ENCODE measurements at regions not wholly inside any gene's neighbourhood (a gene's known extent, or its start where the extent isn't known, plus 50 kb on each side); places are given as distances from the start of the nearest gene placed in this dataset.

- Histone ChIP-seq H3K4me3 (ENCODE audit: low read depth in 1 of 2, low read length in 2 of 2) (no peak overlapping the region), H2AFZ (ENCODE audit: low read depth, low read length) (no peak overlapping the region), H4K20me1 (ENCODE audit: insufficient read depth, low read length) (no peaks in the 10 kb centered on the region), H3K36me3 (ENCODE audit: insufficient read depth, low read length) (no peaks in the 10 kb centered on the region), H3K4me2 (ENCODE audit: insufficient read depth, low read length) (no peak overlapping the region), H3K27ac (ENCODE audit: low read length) (no peak overlapping the region), H3K4me1 (ENCODE audit: insufficient read depth, low read length) (no peaks in the 10 kb centered on the region), H3K27me3 (ENCODE audit: insufficient read depth, low read length, poor library complexity) (no peaks in the 10 kb centered on the region), H3K9ac (ENCODE audit: low read depth, low read length) (no peak overlapping the region), H3K9me3 (ENCODE audit: insufficient read depth, low read length, severe bottlenecking) (no peaks in the 10 kb centered on the region), H3K79me2 (ENCODE audit: insufficient read depth, low read length) (no peaks in the 10 kb centered on the region)
- ATAC-seq (ENCODE audit: insufficient read depth, low read depth): no peak
- no peak for TF ChIP-seq EZH2 (IDR thresholded peaks at IDR 0.05; ENCODE audit: borderline replicate concordance, low read depth, low read length, severe bottlenecking)
- TF ChIP-seq, protein P1, sequence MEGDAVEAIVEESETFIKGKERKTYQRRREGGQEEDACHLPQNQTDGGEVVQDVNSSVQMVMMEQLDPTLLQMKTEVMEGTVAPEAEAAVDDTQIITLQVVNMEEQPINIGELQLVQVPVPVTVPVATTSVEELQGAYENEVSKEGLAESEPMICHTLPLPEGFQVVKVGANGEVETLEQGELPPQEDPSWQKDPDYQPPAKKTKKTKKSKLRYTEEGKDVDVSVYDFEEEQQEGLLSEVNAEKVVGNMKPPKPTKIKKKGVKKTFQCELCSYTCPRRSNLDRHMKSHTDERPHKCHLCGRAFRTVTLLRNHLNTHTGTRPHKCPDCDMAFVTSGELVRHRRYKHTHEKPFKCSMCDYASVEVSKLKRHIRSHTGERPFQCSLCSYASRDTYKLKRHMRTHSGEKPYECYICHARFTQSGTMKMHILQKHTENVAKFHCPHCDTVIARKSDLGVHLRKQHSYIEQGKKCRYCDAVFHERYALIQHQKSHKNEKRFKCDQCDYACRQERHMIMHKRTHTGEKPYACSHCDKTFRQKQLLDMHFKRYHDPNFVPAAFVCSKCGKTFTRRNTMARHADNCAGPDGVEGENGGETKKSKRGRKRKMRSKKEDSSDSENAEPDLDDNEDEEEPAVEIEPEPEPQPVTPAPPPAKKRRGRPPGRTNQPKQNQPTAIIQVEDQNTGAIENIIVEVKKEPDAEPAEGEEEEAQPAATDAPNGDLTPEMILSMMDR (IDR thresholded peaks at IDR 0.05; ENCODE audit: borderline replicate concordance, extremely low read depth, low read length, poor library complexity, severe bottlenecking): no peak
- no peak for DNase-seq
These were observed 78.2 kb upstream of the SEC61G start for GRCh38 chr7:54837168-54837567.

DNA sequence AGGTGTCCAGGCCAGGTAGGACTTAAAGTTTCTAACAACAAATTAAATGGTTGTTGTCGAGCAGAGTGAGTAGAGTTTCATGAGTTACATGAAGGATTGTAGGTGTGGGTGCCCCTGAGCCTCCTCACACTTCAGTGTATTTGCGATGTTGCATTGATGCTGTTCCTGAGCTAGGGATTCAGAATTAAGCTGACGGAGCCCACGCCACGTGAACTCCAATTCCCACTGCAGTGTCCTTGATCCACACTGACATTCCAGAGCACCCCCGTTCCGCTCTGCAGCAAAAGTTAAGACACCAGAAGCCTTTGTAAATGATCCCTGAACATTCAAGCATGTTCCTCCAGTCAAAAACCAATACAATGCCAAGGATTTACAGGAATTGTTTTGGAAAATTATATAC, 78.8 kb upstream of the SEC61G start:
- Histone ChIP-seq H3K27ac (ENCODE audit: low read length) (no peak overlapping the region), H3K4me2 (ENCODE audit: insufficient read depth, low read length) (no peak overlapping the region), H3K27me3 (ENCODE audit: insufficient read depth, low read length, poor library complexity) (no peaks in the 10 kb centered on the region)

DNA sequence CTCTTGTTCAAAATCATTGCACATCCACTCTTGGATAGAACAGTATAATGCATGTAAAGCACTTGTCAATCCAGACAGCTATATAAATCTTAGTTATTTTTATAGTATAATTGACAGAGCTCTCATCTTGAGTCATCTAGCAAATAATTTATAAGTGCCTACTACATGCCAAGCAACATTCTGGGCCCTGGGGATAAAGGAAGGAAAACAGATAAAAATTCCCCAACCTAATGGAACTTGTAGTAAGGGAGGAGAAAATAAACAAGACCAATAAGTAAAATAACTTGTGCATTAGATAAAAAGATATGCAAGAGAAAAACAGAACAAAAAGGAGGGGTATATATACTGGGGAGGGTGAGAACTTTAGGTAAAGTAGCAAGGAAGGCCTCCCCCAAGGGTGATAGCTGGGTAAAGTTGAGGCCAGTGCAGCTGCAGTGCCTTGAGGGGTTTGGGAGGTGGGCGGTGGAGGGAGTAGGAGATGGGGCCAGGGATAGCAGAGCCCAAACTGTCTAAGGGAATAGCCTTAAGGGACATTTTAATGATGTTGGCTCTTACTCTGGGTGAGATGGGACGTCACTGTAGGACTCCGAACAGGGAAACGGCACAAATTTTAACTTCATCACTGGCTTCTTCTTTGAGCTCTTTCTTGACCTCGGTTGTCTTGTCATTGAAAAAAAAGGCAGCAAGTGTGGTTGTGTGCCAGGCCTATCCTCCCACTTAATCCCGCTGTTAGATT, 79.3 kb upstream of the SEC61G start:
- no peak for ATAC-seq (ENCODE audit: insufficient read depth, low read depth)

More for the DNA sequence above, 78.8 kb upstream of the SEC61G start:
- H3K4me1 ChIP-seq (ENCODE audit: insufficient read depth, low read length): no peaks in the 10 kb centered on the region
- H3K4me3 ChIP-seq (ENCODE audit: low read depth in 1 of 2, low read length in 2 of 2): no peak overlapping the region
- H3K9ac ChIP-seq (ENCODE audit: low read depth, low read length): no peak overlapping the region
- no peak for TF ChIP-seq EZH2 (IDR thresholded peaks at IDR 0.05; ENCODE audit: borderline replicate concordance, low read depth, low read length, severe bottlenecking)
- TF ChIP-seq, protein P1 (IDR thresholded peaks at IDR 0.05; ENCODE audit: borderline replicate concordance, extremely low read depth, low read length, poor library complexity, severe bottlenecking): no peak
- no peak for ATAC-seq (ENCODE audit: insufficient read depth, low read depth)
- no peaks in the 10 kb centered on the region for H3K9me3 ChIP-seq (ENCODE audit: insufficient read depth, low read length, severe bottlenecking)
- H4K20me1 ChIP-seq (ENCODE audit: insufficient read depth, low read length): no peaks in the 10 kb centered on the region
- no peaks in the 10 kb centered on the region for H3K79me2 ChIP-seq (ENCODE audit: insufficient read depth, low read length)
- H3K36me3 ChIP-seq (ENCODE audit: insufficient read depth, low read length): no peaks in the 10 kb centered on the region
- no peak overlapping the region for H2AFZ ChIP-seq (ENCODE audit: low read depth, low read length)
- DNase-seq: no peak

More for the DNA sequence above, 79.3 kb upstream of the SEC61G start:
- no peaks in the 10 kb centered on the region for H3K36me3 ChIP-seq (ENCODE audit: insufficient read depth, low read length)
- H3K9me3 ChIP-seq (ENCODE audit: insufficient read depth, low read length, severe bottlenecking): no peaks in the 10 kb centered on the region
- H4K20me1 ChIP-seq (ENCODE audit: insufficient read depth, low read length): no peaks in the 10 kb centered on the region
- no peak overlapping the region for H3K9ac ChIP-seq (ENCODE audit: low read depth, low read length)
- TF ChIP-seq EZH2 (IDR thresholded peaks at IDR 0.05; ENCODE audit: borderline replicate concordance, low read depth, low read length, severe bottlenecking): no peak
- TF ChIP-seq, protein P1 (IDR thresholded peaks at IDR 0.05; ENCODE audit: borderline replicate concordance, extremely low read depth, low read length, poor library complexity, severe bottlenecking): no peak
- no peak overlapping the region for H3K4me2 ChIP-seq (ENCODE audit: insufficient read depth, low read length)
- no peaks in the 10 kb centered on the region for H3K4me1 ChIP-seq (ENCODE audit: insufficient read depth, low read length)
- no peaks in the 10 kb centered on the region for H3K79me2 ChIP-seq (ENCODE audit: insufficient read depth, low read length)
- no peaks in the 10 kb centered on the region for H3K27me3 ChIP-seq (ENCODE audit: insufficient read depth, low read length, poor library complexity)
- DNase-seq: no peak
- H3K4me3 ChIP-seq (ENCODE audit: low read depth in 1 of 2, low read length in 2 of 2): no peak overlapping the region
- no peak overlapping the region for H3K27ac ChIP-seq (ENCODE audit: low read length)
- H2AFZ ChIP-seq (ENCODE audit: low read depth, low read length): no peak overlapping the region
